Common myeloid progenitor, CD34-positive (primary cell): ENCODE measurements at regions not wholly inside any gene's neighbourhood (a gene's known extent, or its start where the extent isn't known, plus 50 kb on each side); places are given as distances from the start of the nearest gene placed in this dataset.

Experiments
- CTCF ChIA-PET: fragments of 350-600 bp; sonication (Branson Sonifier 250); formaldehyde crosslinking; loops from one replicate; lab custom pipeline; 2021; ENCODE audit warnings: antibody characterized with exemption; lab: Charles Lee
- POLR2A ChIA-PET: fragments of 350-600 bp; sonication (Branson Sonifier 250); formaldehyde crosslinking; loops from one replicate; lab custom pipeline; 2021; ENCODE audit warnings: antibody characterized with exemption; lab: Charles Lee
- DNase-seq, 3 donors: peaks; one replicate each; pipeline versions ENCODE4 v3.0.0 to v3.0.0-alpha.2; 2013
- H3K27ac ChIP-seq, 2 experiments: 1 replicate in 1 of 2; 2 replicates in 1 of 2; pipeline ENCODE4 v1.7.0; 2013; ENCODE audit warnings: inconsistent platforms in 2 of 2, low read length in 2 of 2, mild to moderate bottlenecking in 2 of 2, low read depth in 1 of 2, moderate library complexity in 1 of 2; ENCODE audit not compliant: severe bottlenecking in 2 of 2, insufficient read depth in 1 of 2, poor library complexity in 1 of 2
- H3K27me3 ChIP-seq, 5 experiments: replicated peaks in 2 of 5; 1 replicate in 3 of 5; 2 replicates in 2 of 5; pipeline versions ENCODE4 v1.6.1 to v1.7.0; 2013; ENCODE audit warnings: low read length in 4 of 5, mild to moderate bottlenecking in 2 of 5, moderate library complexity in 2 of 5, inconsistent platforms in 1 of 5; ENCODE audit not compliant: insufficient read depth in 5 of 5, control insufficient read depth in 4 of 5
- H3K36me3 ChIP-seq, 4 experiments: 1 replicate in 2 of 4; 2 replicates in 2 of 4; pipeline versions ENCODE4 v1.6.1 to v1.7.0; 2013; ENCODE audit warnings: low read length in 3 of 4, control low read depth in 1 of 4, mild to moderate bottlenecking in 1 of 4; ENCODE audit not compliant: control insufficient read depth in 4 of 4, insufficient read depth in 4 of 4
- H3K4me1 ChIP-seq, 4 experiments: 1 replicate in 3 of 4; 2 replicates in 1 of 4; pipeline versions ENCODE4 v1.6.1 to v1.7.1; 2013; ENCODE audit warnings: low read length in 3 of 4, mild to moderate bottlenecking in 3 of 4, control low read depth in 1 of 4, inconsistent platforms in 1 of 4, moderate library complexity in 1 of 4; ENCODE audit not compliant: control insufficient read depth in 4 of 4, insufficient read depth in 4 of 4; ENCODE audit errors: control extremely low read depth in 1 of 4
- H3K4me3 ChIP-seq, 7 experiments: 1 replicate in 4 of 7; 2 replicates in 3 of 7; pipeline versions ENCODE4 v1.5.1 to v1.7.0; 2013; ENCODE audit warnings: mild to moderate bottlenecking in 7 of 7, low read length in 6 of 7, moderate library complexity in 6 of 7, inconsistent platforms in 2 of 7, low read depth in 2 of 7, control low read depth in 1 of 7; ENCODE audit not compliant: insufficient read depth in 4 of 7, control insufficient read depth in 1 of 7; ENCODE audit errors: extremely low read depth in 1 of 7
- H3K9me3 ChIP-seq, 5 experiments: 1 replicate in 4 of 5; 2 replicates in 1 of 5; pipeline versions ENCODE4 v1.6.1 to v1.7.1; 2013; ENCODE audit warnings: low read length in 4 of 5, mild to moderate bottlenecking in 2 of 5, inconsistent platforms in 1 of 5, low read depth in 1 of 5, moderate library complexity in 1 of 5; ENCODE audit not compliant: control insufficient read depth in 4 of 5, insufficient read depth in 2 of 5; ENCODE audit errors: control extremely low read depth in 1 of 5
- WGBS: methylation state at CpG from one replicate; pipeline ENCODE4 v1.1.5; 2013; ENCODE audit not compliant: insufficient coverage; 5-methylcytosine and 5-hydroxymethylcytosine counted together

DNA sequence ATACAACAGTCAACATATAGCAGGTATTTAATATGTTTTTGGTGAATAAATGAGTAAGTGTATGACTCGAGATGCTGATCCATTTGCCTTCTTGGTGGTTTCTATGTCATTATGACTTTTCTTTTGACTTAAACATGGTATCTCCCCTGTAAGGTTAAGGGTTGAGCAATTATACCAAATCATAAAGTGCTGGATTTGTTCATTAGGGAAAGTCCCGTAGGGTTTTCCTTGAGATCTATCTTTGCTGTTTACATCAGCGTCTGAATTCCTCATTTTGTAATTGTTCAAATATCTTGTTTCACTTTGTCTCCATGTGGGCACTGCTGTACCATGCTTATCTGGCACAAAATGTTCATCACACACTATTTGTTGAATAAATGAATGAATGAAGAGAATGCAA is 562.6 kb downstream of the EDEM1 start:
- Histone ChIP-seq H3K4me3 (no peak overlapping the region), H3K27me3 (no peaks in the 10 kb centered on the region), H3K27ac (no peak overlapping the region), H3K9me3 (no peaks in the 10 kb centered on the region), H3K36me3 (no peaks in the 10 kb centered on the region), H3K4me1 (peaks cover 7 to 19% (median 14%) of the 10 kb centered on the region in 4 experiments)
- ChIA-PET CTCF (no interaction called here), POLR2A (no interaction called here)
- no peak for DNase-seq
- 100% methylated on average over 1 of the region's 3 CpGs for WGBS

DNA sequence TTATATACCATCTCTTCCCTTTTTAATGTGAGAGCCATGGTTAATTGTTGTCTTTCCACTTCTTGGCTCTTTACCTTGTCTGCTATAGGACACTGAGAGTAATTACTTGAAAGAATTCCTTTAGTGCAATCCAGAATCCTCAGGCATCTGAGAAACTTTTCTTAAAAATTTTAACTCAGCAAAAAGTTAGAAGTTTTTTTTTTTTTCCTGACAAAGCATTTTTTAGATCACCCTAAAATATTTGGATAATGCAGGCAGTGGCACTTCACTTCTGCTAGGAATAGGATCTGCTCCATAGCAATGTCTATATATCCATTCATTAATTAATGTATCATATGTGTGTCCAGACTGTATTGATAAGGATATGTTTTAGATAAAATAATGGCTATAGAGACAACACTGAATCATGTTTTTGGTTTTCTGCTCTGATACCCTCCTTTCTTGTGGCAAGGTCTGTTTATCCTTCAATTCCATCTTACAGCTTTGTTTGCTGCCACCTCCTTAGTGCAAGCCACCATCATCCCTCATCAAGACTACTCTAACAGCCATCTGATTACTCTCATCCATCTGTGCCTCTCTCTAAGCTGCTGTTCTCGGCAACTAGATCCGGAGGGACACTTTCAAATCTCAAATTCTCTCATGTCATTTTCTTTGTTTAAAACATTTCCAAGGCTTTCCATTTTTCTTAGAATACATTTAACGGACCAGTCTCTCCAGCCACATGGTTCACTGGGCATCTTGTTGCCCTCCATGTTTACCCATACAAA is 563.5 kb downstream of the EDEM1 start:
- H3K36me3 ChIP-seq: no peaks in the 10 kb centered on the region
- H3K4me3 ChIP-seq: no peak overlapping the region
- CTCF ChIA-PET: no interaction called here
- DNase-seq: no peak
- H3K27ac ChIP-seq: no peak overlapping the region
- 100% methylated on average over 3 of the region's 3 CpGs for WGBS
- no peaks in the 10 kb centered on the region for H3K27me3 ChIP-seq
- H3K9me3 ChIP-seq: no peaks in the 10 kb centered on the region
- H3K4me1 ChIP-seq: peaks cover 7 to 28% (median 21%) of the 10 kb centered on the region in 4 experiments
- POLR2A ChIA-PET: no interaction called here

DNA sequence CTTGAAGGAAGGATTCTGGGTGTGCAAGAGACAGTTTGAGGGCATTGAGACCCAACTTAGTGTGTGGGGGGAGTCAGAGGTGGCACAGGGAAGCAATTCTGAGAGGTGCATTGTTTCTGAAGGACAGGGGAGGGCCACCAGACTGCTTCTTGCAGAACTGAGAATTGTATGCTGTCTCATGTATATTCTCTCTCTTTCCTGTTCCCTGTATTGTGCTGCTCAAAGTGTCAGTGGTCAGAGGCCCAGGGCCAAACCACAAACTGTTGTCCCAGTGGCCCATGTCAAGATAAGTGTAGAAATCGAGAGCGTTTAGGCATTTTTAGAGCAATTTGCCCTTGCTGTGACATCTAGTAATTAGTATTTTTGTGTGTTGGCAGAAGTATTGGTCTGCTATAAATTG is 567.1 kb downstream of the EDEM1 start:
- peak; percentile 54 to 87 (median 81) for DNase-seq
- WGBS: 0% methylated on average over 2 of the region's 2 CpGs
- Histone ChIP-seq H3K4me1 (peaks cover 14 to 49% (median 37%) of the 10 kb centered on the region in 4 experiments), H3K27ac (peak overlapping the region in 1 of 2 experiments; percentile 49), H3K4me3 (peak overlapping the region in 5 of 7 experiments; percentile 10 to 52 (median 37)), H3K9me3 (no peaks in the 10 kb centered on the region), H3K27me3 (no peaks in the 10 kb centered on the region), H3K36me3 (no peaks in the 10 kb centered on the region)
- CTCF ChIA-PET: interaction anchor here (1.7 kb wide), 1 partner anchor 328 kb away, joined by 3 read pairs; no protein-coding TSS in a partner anchor
- POLR2A ChIA-PET: no interaction called here

DNA sequence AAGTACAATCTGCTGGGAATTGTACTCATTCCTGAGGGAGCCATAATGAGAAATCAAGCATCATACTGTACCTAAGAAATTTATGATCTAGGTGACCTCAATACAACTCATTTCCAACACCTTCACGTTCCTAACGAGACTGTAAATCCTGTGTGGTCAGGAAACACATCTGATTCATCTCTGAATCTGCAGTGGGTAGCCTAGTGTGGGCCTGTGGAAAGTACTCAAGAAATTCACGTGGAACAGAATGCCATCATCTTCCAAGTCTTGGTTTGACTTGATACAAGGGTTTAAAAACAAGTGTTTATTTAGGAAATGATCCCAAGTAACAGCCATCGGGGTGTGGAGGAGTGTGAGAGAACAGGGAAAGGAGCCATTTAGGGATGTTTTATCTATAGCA is 568.9 kb downstream of the EDEM1 start:
- no peak overlapping the region for H3K4me3 ChIP-seq
- POLR2A ChIA-PET: no interaction called here
- CTCF ChIA-PET: interaction anchor here (0.5 to 1.2 kb wide), 2 partner anchors 329 to 696 kb away, joined by 3 to 4 read pairs; no protein-coding TSS in a partner anchor
- DNase-seq: peak in 2 of 3 donors; percentile 17 to 29
- H3K9me3 ChIP-seq: no peaks in the 10 kb centered on the region
- H3K27me3 ChIP-seq: no peaks in the 10 kb centered on the region
- peaks cover 14 to 49% (median 37%) of the 10 kb centered on the region in 4 experiments for H3K4me1 ChIP-seq
- 56% methylated on average over 4 of the region's 4 CpGs for WGBS
- no peaks in the 10 kb centered on the region for H3K36me3 ChIP-seq
- H3K27ac ChIP-seq: no peak overlapping the region

DNA sequence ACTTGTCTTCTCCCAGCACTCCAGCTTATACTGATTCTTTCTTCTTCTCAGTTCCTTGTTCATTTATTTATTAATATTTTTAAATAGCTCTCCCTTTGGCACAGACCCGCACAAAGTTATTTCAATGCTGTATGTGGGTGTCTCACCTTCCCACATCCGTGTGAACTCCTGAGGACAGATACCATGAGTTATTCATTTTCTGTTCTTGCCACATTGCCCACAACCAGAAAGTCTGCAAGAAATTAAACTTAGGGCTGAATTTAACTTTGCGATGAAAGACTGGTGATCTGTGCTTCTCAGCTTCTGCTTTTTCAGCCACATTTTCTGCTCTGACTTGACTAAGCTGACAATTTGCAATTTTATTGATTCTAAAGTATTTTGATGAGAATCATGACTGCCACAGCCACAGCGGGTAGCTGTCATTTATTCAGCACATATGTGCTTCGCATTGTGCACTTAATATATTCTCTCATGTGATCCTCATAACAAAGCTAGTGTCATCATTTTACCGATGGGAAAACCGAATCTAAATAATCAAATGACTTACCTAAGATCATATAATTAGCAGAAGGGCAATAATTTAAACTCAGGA is 569.8 kb downstream of the EDEM1 start:
- no peaks in the 10 kb centered on the region for H3K9me3 ChIP-seq
- H3K27ac ChIP-seq: no peak overlapping the region
- ChIA-PET CTCF (interaction anchor here (1.2 kb wide), 1 partner anchor 330 kb away, joined by 4 read pairs; no protein-coding TSS in a partner anchor), POLR2A (no interaction called here)
- H3K36me3 ChIP-seq: no peaks in the 10 kb centered on the region
- no peaks in the 10 kb centered on the region for H3K27me3 ChIP-seq
- no peak overlapping the region for H3K4me3 ChIP-seq
- WGBS: 0% methylated on average over 3 of the region's 7 CpGs
- H3K4me1 ChIP-seq: peaks cover 14 to 49% (median 37%) of the 10 kb centered on the region in 4 experiments
- peak in 2 of 3 donors; percentile 83 to 90 for DNase-seq

DNA sequence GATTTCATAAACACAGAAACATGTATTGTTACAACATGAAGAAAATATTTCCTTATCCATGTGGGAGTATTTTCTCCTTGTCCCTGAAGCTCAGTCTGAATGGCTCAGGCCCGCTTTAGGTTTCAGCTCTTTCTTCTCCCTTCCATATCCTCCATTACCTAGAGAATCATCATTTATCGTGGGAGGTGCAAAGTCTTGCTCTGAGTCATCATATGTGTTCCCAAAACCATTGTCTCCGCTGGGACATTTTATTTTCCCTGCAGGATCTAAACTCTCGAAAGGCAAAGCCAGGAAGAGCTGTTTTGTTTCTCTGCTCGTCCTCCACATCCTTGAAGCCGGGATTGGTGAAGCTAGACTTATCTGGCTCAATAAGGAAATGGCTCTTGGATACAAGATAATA is 571.2 kb downstream of the EDEM1 start:
- no peak for DNase-seq
- Histone ChIP-seq H3K27ac (no peak overlapping the region), H3K4me3 (no peak overlapping the region), H3K36me3 (no peaks in the 10 kb centered on the region), H3K4me1 (peaks cover 14 to 44% (median 34%) of the 10 kb centered on the region in 4 experiments), H3K9me3 (no peaks in the 10 kb centered on the region), H3K27me3 (no peaks in the 10 kb centered on the region)
- ChIA-PET POLR2A (interaction anchor here (0.5 to 0.6 kb wide), 2 partner anchors 553 to 1654 kb away, joined by 3 to 7 read pairs; no protein-coding TSS in a partner anchor), CTCF (interaction anchor here (1.1 to 1.2 kb wide), 3 partner anchors 21 to 332 kb away, joined by 3 to 4 read pairs (median 3); no protein-coding TSS in a partner anchor)
- 97% methylated on average over 4 of the region's 6 CpGs for WGBS

DNA sequence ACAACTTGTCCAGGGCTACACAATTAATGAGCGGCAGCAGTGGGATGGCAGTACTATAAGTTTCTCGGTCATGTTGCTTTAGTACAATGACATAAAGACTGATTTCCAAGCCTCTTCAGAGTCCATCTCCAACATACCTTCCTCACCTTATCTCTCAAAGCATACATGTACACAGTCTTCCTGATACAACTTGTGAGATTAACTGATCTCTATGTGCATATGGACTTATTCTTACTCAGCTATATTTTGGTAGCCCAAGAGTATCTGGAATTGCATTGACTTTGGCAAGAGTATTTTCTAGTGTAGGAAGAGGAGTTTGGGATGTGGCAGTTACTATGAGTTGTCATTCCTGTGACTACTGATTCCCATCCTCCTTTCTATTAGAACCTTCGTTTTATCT is 575.0 kb downstream of the EDEM1 start:
- no peaks in the 10 kb centered on the region for H3K36me3 ChIP-seq
- H3K27me3 ChIP-seq: no peaks in the 10 kb centered on the region
- no peak overlapping the region for H3K4me3 ChIP-seq
- H3K9me3 ChIP-seq: no peaks in the 10 kb centered on the region
- DNase-seq: no peak
- CTCF ChIA-PET: no interaction called here
- WGBS: 100% methylated on average over 2 of the region's 3 CpGs
- POLR2A ChIA-PET: no interaction called here
- peaks cover 0 to 7% (median 3%) of the 10 kb centered on the region in 4 experiments for H3K4me1 ChIP-seq
- no peak overlapping the region for H3K27ac ChIP-seq
